Raji (cell line): ENCODE measurements at regions not wholly inside any gene's neighbourhood (a gene's known extent, or its start where the extent isn't known, plus 50 kb on each side); places are given as distances from the start of the nearest gene placed in this dataset.

ENCODE experiments used
- POLR2A ChIP-seq: IDR thresholded peaks from 2 replicates; pipeline ENCODE4 v1.6.1; 2011; ENCODE audit warnings: low read depth, low read length, control low read depth; ENCODE audit not compliant: insufficient read depth

DNA sequence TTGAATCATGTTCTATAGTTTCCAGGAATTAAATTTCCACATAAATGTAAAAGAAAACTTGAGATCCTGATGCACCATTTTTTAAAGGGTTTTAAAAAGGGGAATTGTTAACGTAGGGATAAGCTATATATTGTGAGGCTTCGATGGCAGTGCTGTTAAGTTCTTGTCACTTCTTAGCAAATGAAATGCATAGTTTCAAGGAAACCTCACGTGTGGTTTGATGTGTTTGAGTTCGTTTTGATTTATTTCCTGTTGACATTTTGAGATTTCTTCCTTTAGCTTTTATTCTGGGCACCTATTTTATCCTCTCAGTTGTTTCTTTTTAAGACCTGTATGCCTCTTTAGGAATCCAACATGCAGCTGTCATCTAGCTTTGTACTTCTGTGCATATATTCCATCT lies 301.0 kb downstream of the DOCK8 start:
- TF ChIP-seq POLR2A: no peak

DNA sequence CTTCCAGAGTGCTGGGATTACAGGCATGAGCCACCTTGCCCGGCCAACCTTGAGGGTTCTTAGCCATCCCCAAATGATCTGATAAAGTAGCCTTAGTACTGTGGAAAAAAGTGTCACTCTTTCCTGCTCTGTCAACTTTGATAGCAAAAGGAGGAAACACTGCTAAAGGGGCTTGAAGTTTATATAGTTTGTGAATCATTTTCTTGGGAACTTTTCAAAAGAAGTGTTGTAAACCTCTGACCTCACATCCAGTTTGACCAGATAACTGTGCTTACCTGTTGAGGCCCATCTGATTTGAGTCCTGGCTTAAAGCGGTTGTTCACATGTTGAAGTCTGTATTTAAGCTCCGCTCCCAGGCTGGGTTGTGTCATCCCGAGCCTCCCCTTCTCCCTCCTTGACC lies 303.3 kb downstream of the DOCK8 start:
- TF ChIP-seq POLR2A: no peak

DNA sequence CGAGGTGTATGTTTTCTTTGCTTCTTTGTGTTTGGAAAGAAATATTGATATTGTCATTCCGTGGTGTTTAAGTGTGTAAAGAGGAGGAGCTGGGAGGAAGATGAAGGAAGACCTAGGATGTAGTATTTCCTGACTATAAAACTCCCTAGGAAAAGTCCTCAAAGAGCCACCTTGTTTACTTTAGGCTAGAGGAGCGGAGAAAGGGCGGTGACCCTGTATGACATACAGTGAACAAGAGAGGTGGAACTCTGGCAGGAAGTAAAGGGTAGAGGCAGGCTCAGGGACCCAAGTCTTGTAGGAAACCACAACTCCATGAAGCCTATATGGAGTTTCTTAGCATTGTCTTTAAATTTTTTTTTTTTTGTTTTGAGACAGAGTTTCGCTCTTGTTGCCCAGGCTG lies 303.9 kb downstream of the DOCK8 start:
- TF ChIP-seq POLR2A: no peak

DNA sequence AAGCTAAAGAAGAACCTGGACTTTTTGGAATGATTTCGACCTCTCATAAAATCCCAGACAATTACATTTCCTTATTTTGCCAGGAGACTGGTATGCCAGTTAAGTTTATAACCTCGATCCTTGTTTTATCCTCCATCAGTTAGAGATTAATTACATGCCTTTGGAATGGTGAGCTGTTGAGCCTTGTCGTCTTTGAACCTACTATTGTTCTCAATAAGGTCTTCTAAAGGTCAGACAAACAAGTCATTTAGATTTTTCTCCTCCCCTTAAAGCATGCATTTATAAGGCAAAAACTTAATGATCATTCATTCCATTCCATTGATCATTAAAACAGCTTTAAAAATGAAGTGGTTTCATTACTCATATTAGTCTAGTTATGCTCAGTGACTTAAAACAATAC lies 304.9 kb downstream of the DOCK8 start:
- no peak for TF ChIP-seq POLR2A

DNA sequence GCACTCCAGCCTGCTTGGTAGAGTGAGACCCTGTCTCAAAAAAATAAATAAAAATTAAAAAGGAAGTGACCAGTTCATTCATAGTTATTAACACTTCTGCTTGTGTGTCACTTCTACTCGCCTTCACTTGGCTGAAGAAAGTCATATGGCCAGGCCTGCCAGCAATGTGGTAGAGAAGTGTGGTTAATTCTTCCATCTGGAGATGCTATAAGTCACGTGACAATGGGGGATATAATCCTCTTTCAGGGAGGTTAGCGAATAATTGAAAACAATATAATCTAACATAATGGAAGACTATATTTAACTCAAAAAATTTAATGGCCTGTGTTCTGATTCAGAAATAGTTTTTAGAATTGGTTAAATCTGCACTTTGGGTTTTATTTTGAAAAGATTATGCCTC lies 305.6 kb downstream of the DOCK8 start:
- no peak for TF ChIP-seq POLR2A

DNA sequence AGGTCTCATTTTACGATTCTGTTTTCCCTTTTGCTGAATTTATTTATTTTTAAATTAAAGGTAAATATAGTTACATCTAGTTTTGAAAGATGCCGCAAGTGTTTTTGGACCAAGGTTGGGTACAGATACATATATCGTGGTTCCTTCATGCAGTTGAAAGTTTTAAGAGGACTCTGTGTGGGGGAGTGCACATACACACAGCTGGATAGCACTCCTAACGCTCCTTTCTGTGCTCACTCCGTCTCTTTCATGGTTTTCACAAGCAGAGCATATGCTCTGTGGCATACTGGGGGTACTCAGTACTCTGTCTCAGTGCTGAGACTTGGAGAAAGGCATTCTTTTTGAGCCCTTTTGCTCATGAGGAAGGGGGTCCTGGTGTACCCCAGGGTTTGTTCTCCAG lies 307.5 kb downstream of the DOCK8 start:
- no peak for TF ChIP-seq POLR2A

DNA sequence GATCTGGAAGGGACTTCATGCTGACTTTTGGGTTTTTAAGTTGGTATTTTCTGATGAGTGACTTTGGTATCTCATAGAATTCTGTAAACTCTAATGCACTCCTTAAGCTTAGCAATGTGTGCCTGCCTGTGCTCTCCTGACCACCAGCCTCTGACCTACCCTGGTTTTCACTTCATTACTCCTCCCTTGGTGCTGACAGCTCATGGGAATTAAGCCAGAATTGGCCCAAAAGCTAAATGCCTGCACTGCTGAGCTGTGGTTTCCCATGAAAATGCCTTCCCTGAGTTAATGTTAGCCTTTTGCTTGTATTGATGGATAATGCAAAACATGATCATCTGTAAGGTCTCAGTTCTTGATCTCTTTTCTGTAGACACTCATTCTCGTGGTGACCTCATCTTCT lies 308.0 kb downstream of the DOCK8 start:
- no peak for TF ChIP-seq POLR2A

DNA sequence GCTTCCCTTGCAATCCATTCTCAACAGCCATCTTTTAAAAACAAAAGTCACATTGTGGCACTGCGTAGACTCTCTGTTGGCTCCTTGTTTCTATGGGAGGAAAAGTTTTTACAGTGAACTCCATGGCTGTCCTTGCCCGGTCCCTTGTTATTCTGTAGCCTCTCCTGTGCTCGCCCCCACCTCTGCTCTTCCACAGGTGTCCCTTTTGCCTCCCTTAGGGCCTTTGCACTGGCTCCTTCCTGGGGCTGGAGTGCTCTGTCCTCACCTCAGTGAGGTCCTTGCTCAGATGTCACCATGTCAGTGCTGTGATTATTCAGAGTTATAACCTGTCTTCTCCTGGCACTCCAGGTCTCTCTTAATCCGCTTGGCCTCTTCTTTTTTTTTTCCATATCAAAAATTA lies 308.8 kb downstream of the DOCK8 start:
- no peak for TF ChIP-seq POLR2A

DNA sequence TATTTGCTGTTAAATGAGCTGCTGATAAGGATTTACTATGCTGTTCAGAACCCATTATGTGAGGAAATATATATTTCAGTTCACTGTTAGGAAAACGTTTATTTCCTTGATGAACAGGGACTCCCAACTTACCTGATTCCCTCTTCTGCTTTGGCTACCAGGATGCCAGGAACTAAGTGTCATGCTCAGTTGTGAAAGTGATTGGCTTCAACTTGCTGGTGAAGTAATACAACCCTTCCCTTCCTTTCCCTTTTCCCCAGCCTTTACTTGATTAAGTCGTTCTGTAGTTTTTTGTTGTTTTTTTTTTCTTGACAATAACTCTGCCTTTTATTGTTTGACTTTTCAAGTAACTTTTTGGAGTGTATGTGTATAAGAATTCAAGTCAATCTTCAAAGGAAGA lies 309.3 kb downstream of the DOCK8 start:
- no peak for TF ChIP-seq POLR2A

DNA sequence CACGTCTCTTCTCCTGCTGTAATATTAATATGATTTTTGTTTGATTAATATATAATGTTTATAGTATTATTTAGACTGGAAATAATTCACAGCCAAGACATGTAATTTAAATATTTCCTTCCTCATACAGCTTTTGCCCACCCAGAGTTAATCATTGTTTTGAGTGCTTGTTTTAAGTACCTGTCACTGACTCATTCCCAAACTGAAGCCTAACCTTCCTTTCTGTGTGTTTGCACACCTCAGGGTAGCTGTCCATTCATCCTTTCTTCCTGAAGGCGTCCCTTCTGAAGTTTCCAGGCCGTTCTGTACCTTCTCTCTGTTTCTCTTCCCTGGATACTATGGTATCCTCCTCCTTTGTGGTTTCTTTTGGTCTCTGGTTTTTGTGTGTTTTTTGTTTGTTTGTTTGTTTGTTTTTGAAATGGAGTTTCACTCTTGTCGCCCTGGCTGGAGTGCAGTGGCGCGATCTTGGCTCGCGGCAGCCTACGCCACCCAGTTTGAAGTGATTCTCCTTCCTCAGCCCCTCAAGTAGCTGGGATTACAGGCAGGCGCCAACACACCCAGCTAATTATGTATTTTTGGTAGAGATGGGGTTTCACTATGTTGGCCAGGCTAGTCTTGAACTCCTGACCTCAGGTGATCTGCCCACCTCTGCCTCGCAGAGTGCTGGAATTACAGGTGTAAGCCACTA lies 312.4 kb downstream of the DOCK8 start:
- no peak for TF ChIP-seq POLR2A

DNA sequence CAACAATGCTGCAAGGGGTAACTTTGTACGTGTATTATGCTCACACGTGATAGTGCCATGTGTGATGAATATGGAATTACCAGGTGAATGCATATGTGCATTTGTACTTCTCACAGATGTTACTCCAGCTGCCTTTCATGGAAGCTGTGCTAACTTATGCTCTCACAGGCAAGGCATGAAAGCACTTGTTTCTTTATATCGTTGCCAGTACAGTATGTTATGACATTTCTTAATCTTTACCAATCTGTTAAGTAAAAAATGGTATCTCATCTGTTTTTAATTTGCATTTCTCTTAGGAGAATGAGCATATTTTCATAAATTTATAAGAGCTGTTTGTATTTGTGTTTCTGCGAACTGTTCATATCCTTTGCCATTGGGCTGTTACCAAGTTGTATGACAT lies 311.8 kb upstream of the DMRT1 start:
- no peak for TF ChIP-seq POLR2A

DNA sequence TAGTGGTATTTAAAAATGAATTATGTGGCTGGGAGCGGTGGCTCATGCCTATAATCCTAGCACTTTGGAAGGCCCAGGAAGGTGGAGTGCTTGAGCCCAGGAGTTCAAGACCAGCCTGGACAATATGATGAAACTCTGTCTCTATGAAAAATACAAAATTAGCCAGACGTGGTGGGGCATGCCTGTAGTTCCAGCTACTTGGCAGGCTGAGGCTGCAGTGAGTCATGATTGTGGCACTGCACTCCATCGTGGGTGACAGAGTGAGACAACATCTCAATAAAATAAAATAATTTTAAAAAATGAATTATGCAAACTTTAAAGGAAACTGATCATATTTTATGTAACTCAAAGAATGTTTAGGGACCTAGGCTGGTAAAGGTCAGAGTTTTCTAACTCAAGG lies 310.8 kb upstream of the DMRT1 start:
- TF ChIP-seq POLR2A: no peak

DNA sequence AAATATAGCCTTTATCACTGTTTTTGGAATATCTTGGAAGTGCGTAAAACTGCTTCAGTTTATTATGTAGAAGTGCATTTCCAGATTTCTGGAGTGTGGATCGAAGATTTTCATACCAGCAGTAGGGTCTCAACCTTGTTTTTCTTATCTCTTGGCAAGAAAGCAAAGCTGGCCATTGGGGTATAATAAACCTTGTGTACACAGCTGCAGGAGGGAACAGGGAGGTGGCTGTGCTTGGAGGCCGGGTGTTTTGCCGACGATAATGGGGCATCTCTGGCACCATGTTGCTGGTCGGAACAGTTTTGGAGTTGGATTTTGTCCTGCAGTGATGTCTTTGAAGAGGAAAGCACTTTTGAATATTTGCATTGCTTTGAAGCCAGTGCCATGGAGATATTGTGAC lies 308.8 kb upstream of the DMRT1 start:
- no peak for TF ChIP-seq POLR2A

DNA sequence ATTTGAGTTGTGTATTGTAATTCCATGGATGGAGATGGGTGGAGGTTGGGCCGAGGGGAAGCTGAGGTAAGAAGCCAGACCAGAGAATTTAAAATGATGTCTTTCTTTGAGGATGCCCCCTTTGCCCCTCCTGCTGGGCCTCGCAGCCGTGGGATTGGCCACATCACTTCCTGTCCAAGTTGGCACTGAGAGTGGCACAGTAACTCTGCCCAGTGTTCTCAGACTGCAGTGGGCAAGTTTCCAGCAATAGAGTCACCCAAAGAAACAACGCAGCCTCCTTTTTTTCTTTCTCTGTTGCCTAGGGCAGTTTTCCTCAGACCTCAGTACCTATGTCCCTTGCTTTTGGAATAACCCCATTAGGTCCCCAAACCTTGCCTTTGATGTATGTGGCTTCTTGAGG lies 306.6 kb upstream of the DMRT1 start:
- no peak for TF ChIP-seq POLR2A

DNA sequence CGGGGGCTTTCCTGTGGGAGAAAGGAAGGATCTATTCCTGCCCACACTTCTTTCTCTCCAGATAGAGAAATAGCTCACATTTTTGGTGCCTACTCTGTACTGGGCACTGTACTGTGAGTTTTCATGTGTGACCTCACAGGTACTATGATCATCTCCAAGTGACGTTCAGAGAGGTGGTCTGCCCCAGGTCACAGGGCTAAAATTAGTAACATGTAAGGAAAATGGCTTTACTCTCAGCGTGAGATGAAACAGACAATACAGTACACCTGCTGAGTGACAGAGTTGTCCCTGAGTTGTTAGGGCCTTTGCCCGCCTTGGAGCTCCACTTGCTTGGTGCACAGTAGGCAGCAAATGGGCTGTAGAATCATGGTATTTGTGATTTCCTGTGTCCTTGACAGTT lies 306.1 kb upstream of the DMRT1 start:
- no peak for TF ChIP-seq POLR2A

DNA sequence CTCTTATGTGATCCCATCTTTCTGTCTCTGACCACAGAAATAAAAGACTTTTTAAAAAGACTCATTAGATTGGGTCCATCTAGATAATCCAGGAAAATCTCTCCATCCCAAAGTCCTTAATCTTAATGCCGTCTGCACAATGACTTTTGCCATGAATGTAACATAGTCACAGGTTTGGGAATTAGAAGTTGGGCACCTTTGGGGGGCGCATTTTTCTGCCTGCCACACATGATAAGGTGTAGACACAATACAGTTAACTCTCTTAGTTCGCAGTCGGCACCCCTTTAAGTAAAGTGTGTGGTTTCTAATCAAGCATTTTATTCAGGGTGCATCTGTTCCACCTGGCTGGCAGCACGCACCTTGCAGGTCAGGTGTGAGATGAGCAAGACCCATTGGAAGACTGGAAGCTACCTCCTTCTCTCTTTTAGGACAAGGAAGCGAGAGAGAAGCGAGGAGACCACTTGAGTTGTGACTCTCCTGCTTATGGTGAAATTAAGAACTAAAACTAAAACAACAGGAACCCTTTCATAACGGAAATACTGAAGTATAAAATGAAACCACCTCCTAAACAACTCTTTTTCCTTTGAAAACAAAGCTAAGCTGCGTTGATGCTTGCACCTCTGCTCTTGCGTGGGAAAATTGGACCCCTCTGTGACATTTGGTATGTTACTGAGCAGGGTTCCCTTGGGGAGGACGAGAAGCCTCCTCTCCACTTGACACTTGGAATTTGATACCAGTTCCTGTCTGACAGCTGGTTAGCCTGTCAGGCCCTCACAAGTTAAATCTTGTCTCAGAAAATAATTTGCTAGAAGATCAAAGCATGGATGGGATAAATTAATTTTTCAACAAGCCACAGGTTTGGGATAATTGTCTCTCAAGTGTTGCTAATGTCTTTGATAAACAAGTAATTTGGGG lies 304.6 kb upstream of the DMRT1 start:
- no peak for TF ChIP-seq POLR2A
